ENCODE measurements at regions not wholly inside any gene's neighbourhood (a gene's known extent, or its start where the extent isn't known, plus 50 kb on each side); places are given as distances from the start of the nearest gene placed in this dataset.

GRCh38 chr4:35972814-35973213, 271.5 kb downstream of the ARAP2 start:
- H3K23ac ChIP-seq (ENCODE audit: insufficient read length, low read depth, low read length): no peak overlapping the region
- H2BK5ac ChIP-seq (ENCODE audit: insufficient read length, low read length): no peak overlapping the region
- no peak overlapping the region for H3K56ac ChIP-seq (ENCODE audit: insufficient read length, low read depth, low read length)
- H2BK12ac ChIP-seq (ENCODE audit: insufficient read length, low read depth, low read length): no peak overlapping the region
- no peak overlapping the region for H4K91ac ChIP-seq (ENCODE audit: insufficient read length, low read depth, low read length)
- no peak overlapping the region for H2AK5ac ChIP-seq (ENCODE audit: insufficient read length, low read length)
- no peaks in the 10 kb centered on the region for H4K20me1 ChIP-seq (ENCODE audit: control insufficient read depth, insufficient read depth, insufficient read length)
- H3T11ph ChIP-seq (ENCODE audit: low read length): no peak overlapping the region
- Mint-ChIP-seq H3K4me1 (no peaks in the 10 kb centered on the region), H3K4me3 (no peak overlapping the region), H3K9me3 (no peaks in the 10 kb centered on the region), H3K27ac (no peak overlapping the region), H3K27me3 (ENCODE audit: low read depth) (no peaks in the 10 kb centered on the region; the same call in 1 of the 2 replicates), H3K36me3 (ENCODE audit: insufficient read depth in 1 of 3, low read depth in 3 of 3) (no peaks in the 10 kb centered on the region)
- no peak overlapping the region for H3K27ac ChIP-seq (ENCODE audit: insufficient read length, low read depth, low read length)
- no peak for TF ChIP-seq CTCF (conservative IDR thresholded peaks at IDR 0.05)
- no peaks in the 10 kb centered on the region for H3K9me3 ChIP-seq (ENCODE audit: control insufficient read depth, low read depth, low read length)
- no peak overlapping the region for H2BK20ac ChIP-seq (ENCODE audit: low read depth, low read length, poor library complexity, severe bottlenecking)
- H3K14ac ChIP-seq (ENCODE audit: insufficient read depth, low read length): no peak overlapping the region
- no peaks in the 10 kb centered on the region for H3K79me1 ChIP-seq (ENCODE audit: insufficient read depth, low read depth, low read length, poor library complexity, severe bottlenecking)
- H3K27me3 ChIP-seq (ENCODE audit: insufficient read depth, low read length): no peaks in the 10 kb centered on the region
- H2AFZ ChIP-seq (ENCODE audit: low read length): no peak overlapping the region
- no peak for DNase-seq
- H3K4me1 ChIP-seq (ENCODE audit: insufficient read depth, low read length): no peaks in the 10 kb centered on the region; the same call in 1 of the 2 replicates
- H2BK15ac ChIP-seq (ENCODE audit: low read depth, low read length): no peak overlapping the region
- no peak overlapping the region for H4K5ac ChIP-seq (ENCODE audit: insufficient read length, low read depth, low read length)
- WGBS (ENCODE audit: extremely low coverage, insufficient read length, low lambda C conversion rate): 80% methylated on average over 1 of the region's 4 CpGs
- no peak overlapping the region for H3K18ac ChIP-seq (ENCODE audit: insufficient read length, low read depth, low read length)
- no peak overlapping the region for H3K4me2 ChIP-seq (ENCODE audit: insufficient read depth, insufficient read length, low read length)
- H3K9ac ChIP-seq (ENCODE audit: extremely low read depth, insufficient read length, low read length): no peak overlapping the region
- no peaks in the 10 kb centered on the region for H3K23me2 ChIP-seq (ENCODE audit: insufficient read length, low read depth, low read length, poor library complexity, severe bottlenecking)
- H2BK120ac ChIP-seq (ENCODE audit: low read depth, low read length, poor library complexity, severe bottlenecking): no peak overlapping the region
- H3K4ac ChIP-seq (ENCODE audit: low read depth, low read length): no peak overlapping the region
- H3K79me2 ChIP-seq (ENCODE audit: insufficient read depth, low read length): no peaks in the 10 kb centered on the region
- no peak overlapping the region for H4K8ac ChIP-seq (replicated peaks; ENCODE audit: insufficient read length, low read depth, low read length)

Data from H9 (cell line).